H1 (cell line): ENCODE measurements at regions not wholly inside any gene's neighbourhood (a gene's known extent, or its start where the extent isn't known, plus 50 kb on each side); places are given as distances from the start of the nearest gene placed in this dataset.
"Not testable (repeated sequence)": the region's sequence is repeated elsewhere in the genome, so short reads cannot be mapped to it uniquely, and the experiment has no call there.

Source experiments
- CTCF ChIP-seq, 3 experiments: IDR thresholded peaks; 1 replicate in 2 of 3; 2 replicates in 1 of 3; pipeline versions ENCODE4 v1.5.1 to v1.6.1; 2011; ENCODE audit warnings: low read length in 3 of 3, mild to moderate bottlenecking in 3 of 3, inconsistent platforms in 2 of 3, low read depth in 1 of 3, moderate library complexity in 1 of 3; ENCODE audit not compliant: insufficient read depth in 1 of 3; ENCODE audit errors: control extremely low read depth in 1 of 3
- EP300 ChIP-seq, 2 experiments: IDR thresholded peaks; 1 replicate in 1 of 2; 2 replicates in 1 of 2; pipeline ENCODE4 v1.6.1; 2011 to 2012; ENCODE audit warnings: low read depth in 2 of 2, low read length in 2 of 2, mild to moderate bottlenecking in 2 of 2, borderline replicate concordance in 1 of 2, inconsistent platforms in 1 of 2, moderate library complexity in 1 of 2
- EZH2 ChIP-seq: fragments of 200-600 bp; sonication (generic); IDR thresholded peaks from 2 replicates; pipeline ENCODE4 v1.7.1; 2012; ENCODE audit warnings: low read depth, mild to moderate bottlenecking, moderate library complexity, low read length, inconsistent platforms; ENCODE audit not compliant: severe bottlenecking
- HDAC2 ChIP-seq, 2 experiments: fragments of 300-600 bp in 1 of 2; sonication (generic) in 1 of 2; IDR thresholded peaks; 2 replicates each; pipeline ENCODE4 v1.6.1; 2011 to 2012; ENCODE audit warnings: low read depth in 2 of 2, low read length in 2 of 2, mild to moderate bottlenecking in 2 of 2, moderate library complexity in 2 of 2, borderline replicate concordance in 1 of 2, inconsistent platforms in 1 of 2
- KDM1A ChIP-seq: fragments of 200-600, 300-600 bp; sonication (generic); IDR thresholded peaks from 2 replicates; pipeline ENCODE4 v1.7.1; 2016; ENCODE audit warnings: mild to moderate bottlenecking, low read length, borderline replicate concordance
- NANOG ChIP-seq: IDR thresholded peaks from 2 replicates; pipeline ENCODE4 v1.6.1; 2011; ENCODE audit warnings: low read length, low read depth, mild to moderate bottlenecking, inconsistent platforms; ENCODE audit not compliant: insufficient read depth, poor library complexity, severe bottlenecking
- POLR2A ChIP-seq, 2 experiments: IDR thresholded peaks; 1 replicate in 1 of 2; 2 replicates in 1 of 2; pipeline ENCODE4 v1.6.1; 2011; ENCODE audit warnings: low read depth in 2 of 2, low read length in 2 of 2, mild to moderate bottlenecking in 2 of 2; ENCODE audit errors: control extremely low read depth in 1 of 2
- SP1 ChIP-seq: IDR thresholded peaks from 2 replicates; pipeline ENCODE4 v1.6.1; 2011; ENCODE audit warnings: low read depth, low read length
- SP2 ChIP-seq: IDR thresholded peaks from 2 replicates; pipeline ENCODE4 v1.6.1; 2012; ENCODE audit warnings: mild to moderate bottlenecking, low read length, inconsistent platforms
- SUZ12 ChIP-seq: fragments of 200-600 bp; sonication (generic); IDR thresholded peaks from 2 replicates; pipeline ENCODE4 v1.6.1; 2012; ENCODE audit warnings: mild to moderate bottlenecking, inconsistent platforms, low read length, moderate library complexity, mixed read lengths
- YY1 ChIP-seq: IDR thresholded peaks from 2 replicates; pipeline ENCODE4 v1.6.1; 2011; ENCODE audit warnings: low read depth, mild to moderate bottlenecking, low read length

GRCh38 chr12:59326457-59326856, 269.4 kb upstream of the SLC16A7 start:
- not testable (repeated sequence) for TF ChIP-seq HDAC2 (IDR thresholded peaks at IDR 0.05; ENCODE audit: borderline replicate concordance in 1 of 2, low read depth in 2 of 2, low read length in 2 of 2); POLR2A (IDR thresholded peaks at IDR 0.05; ENCODE audit: control extremely low read depth in 1 of 2, low read depth in 2 of 2, low read length in 2 of 2); EP300 (IDR thresholded peaks at IDR 0.05; ENCODE audit: borderline replicate concordance in 1 of 2, low read depth in 2 of 2, low read length in 2 of 2); EZH2; YY1; CTCF (IDR thresholded peaks at IDR 0.05; ENCODE audit: control extremely low read depth in 1 of 3, insufficient read depth in 1 of 3, low read depth in 1 of 3, low read length in 3 of 3); SUZ12; NANOG; SP1; KDM1A; SP2
